HUDEP-2 (cell line): ENCODE measurements at regions not wholly inside any gene's neighbourhood (a gene's known extent, or its start where the extent isn't known, plus 50 kb on each side); places are given as distances from the start of the nearest gene placed in this dataset.
A peak's percentile ranks its signal among the peaks of the same experiment; 100 is the strongest.

Experiments
- DNase-seq, 76 experiments: peaks; one replicate each; lab custom pipeline; 2025; ENCODE audit not compliant: unreplicated experiment in 76 of 76; lab: John Stamatoyannopoulos, UW

- no peak for DNase-seq
Observed at GRCh38 chr12:93275589-93275988, 102.1 kb upstream of the NUDT4 start.

- DNase-seq: no peak
Observed at GRCh38 chr12:93279565-93280412, 97.9 kb upstream of the NUDT4 start.

DNA sequence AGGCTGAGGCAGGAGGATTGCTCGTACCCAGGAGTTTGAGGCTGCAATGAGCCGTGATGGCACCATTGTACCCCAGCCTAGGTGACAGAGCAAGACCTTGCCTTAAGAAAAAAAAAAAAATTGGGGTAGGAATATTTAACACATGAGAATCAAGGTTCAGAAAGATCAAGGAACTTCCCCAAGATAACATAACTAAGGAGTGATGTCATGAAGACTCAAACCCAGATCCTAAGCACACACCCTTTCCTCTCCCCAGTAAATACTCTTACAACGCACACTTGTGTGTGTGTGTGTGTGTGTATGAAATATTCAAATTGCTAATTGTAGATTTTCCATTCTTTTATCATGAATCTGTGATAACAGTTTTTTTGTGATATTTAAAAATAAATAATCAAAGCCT, 90.6 kb upstream of the NUDT4 start:
- DNase-seq: no peak

DNA sequence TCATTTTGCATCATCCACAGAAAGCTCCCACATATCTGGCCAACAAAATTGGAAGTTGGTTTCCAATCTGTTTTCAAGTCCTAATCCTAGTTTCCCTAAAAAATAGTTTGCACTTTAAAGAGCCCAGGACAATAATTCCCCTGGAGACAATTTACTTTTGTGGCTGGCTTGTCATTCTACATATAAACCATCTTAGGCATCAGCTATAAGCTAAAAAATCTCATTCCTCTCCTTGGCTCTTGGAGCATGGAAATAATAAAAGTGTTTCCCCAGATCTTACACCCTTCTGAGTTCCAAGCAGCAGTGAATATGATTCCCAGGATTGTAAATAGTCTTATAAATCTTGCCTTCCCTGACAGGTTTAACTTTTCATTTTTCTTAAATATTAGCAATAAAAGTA, 89.1 kb upstream of the NUDT4 start:
- no peak for DNase-seq

GRCh38 chr12:93290391-93290790, 87.3 kb upstream of the NUDT4 start:
- DNase-seq: peak in 1 of 76 experiments; percentile 6

DNA sequence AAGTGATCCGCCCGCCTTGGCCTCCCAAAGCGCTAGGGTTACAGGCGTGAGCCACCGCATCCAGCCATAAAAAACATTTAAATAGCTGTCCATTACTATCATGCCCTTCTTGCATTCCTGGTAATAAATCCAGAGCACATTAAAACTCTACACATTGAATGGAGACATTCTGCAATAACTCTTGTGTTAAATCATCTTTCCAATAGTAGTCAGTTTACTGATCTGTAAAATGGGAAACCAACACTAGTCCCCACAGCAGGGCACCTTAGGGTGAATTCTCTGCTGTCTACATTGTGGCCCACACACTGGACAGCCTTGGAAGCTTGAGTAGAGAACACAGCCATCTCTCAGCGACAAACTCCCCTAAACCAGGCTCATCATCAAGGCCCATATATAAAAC, 85.5 kb upstream of the NUDT4 start:
- DNase-seq: no peak

DNA sequence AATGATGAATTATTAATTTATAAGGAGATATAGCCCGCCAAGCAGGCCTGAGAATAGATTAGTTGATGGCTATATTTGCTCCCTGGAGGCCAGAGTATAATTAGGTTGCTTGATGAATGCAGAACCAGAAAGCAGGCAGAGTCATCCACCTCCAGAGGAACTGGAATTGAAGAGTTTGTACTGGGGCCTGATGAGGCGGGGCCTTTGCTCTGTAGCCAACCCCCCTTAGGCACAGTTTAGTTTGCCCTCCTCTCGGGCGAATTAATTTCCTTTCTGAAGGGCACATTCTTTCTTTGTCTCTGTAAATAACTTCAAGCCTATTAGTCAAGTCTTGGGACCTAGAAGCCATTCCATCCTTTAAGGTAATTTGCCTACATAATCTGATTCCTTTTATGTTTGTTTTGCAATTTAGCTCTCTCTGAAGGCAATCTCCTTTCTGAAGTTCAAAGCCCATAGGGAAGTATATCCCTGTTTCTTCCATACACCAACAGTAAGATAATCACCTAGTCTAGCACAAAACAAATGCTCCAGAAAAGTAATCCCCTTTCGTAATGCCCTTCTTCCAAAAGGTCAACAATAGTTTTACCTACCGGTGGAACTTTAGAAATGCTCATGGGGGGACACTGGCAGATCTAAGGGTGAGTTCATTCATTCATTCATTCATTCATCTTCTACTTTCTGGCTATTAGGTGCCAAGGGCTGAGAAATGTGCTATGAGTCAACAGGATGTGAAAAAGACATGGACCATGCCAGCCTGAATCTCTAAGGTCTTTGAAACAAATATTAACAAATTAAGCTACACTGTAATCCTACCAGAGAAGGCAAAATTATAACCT, 84.8 kb upstream of the NUDT4 start:
- no peak for DNase-seq

GRCh38 chr12:93297032-93297431, 80.7 kb upstream of the NUDT4 start:
- no peak for DNase-seq

DNA sequence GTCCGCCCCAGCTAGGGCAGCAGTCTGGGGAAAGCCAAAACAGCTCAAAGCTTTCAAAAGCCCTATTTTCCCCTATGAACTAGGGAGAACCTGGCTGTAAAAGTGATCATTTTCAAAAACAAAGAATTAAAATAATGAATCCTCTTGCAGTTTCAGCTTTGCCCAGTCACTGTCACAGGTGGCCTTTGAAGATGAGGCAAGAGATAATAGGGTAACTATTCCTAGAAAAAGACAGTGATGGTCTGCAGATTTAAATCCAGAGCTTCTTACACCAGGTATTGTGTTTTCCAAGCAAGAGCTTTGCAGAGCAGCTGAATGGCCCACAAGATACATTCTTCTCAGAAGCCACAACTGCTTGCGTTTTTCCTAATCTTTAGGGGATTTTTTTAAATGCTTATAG, 80.2 kb upstream of the NUDT4 start:
- no peak for DNase-seq

DNA sequence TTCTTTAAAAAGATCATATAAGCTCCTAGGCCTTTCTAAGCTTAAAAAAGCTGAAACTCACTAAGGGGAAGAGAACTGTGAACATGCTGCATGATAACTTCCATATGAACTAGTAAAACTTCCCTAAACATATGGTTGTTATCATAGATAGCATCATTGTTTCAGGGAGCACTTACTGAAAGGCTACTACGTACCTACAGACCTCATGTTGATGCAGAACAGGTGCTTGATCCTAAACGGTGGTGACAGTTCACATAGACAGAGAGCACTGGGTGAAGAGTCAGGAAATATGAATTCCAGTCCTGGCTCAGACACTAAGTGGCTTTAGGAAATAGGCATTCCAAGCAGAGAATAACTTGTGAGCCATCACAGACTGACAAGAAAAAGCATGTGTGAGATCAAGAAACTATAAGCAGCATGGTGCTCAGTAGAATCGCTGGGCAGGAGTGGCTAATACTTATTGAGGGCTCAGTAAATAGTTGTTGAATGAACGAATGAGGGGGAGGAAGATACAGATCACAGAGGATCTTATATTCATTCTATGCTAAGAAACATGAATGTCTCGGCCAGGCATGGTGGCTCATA, 78.4 kb upstream of the NUDT4 start:
- no peak for DNase-seq

DNA sequence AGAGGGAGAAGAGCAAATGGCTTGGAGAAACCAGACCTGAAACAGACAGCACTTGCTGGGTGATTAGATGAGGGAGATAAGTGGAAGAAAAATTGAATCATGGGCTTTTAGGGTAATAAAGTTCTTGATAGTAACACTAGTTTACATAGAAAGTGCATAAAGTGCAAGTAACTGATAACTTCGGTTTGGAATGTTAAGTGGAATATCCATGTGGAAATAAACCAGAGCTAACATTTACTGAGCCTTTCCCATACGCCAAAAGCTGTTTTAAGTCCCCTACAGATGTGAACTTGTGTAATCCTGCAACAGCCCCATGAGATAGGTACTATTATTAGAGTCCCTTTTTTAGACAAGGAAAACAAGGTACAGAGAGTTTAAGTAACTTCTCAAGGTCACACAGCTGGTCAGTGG, 77.1 kb upstream of the NUDT4 start:
- no peak for DNase-seq

- peak in 5 of 76 experiments; percentile 24 to 62 (median 43) for DNase-seq
Observed at GRCh38 chr12:93302331-93303229, 75.1 kb upstream of the NUDT4 start.

DNA sequence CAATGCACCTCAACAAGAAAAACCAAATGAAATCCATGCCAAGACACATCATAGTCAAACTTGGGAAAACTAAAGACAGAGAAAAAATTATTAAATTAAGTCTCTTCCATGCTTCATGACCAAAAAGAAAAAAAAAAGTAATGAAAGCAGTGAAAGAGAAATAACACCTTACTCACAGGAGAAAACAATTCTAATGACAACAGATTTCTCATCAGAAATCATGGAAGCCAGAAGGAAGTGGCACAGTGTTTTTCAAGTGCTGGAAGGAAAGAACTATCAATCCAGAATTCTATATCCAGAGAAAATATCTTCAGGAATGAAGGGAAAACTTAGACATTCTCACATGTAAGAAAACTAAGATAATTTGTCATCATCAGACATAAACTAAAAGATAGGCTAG, 71.1 kb upstream of the NUDT4 start:
- DNase-seq: no peak

- DNase-seq: no peak
Observed at GRCh38 chr12:93308281-93308680, 69.4 kb upstream of the NUDT4 start.

DNA sequence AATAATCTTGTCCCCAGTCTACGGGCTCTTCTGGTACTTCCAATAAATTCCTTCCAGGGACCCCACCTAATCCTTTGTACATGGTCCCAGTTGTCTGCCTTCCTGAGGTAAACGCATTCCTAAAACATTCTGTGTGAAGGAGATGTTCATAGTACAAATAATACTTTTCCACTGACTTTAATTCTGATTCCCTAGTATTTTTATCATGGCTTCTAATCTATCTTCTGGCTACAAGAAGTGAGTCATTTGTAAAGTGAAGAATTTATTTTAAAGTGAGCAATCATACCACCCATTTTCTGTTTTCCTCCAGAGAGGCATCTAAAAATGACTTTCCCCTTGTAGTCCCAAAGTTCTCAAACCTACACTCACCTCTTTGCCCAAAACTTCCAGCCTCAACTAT, 65.9 kb upstream of the NUDT4 start:
- DNase-seq: no peak

- no peak for DNase-seq
Observed at GRCh38 chr12:93314177-93314497, 63.6 kb upstream of the NUDT4 start.

GRCh38 chr12:93315385-93315906, 62.3 kb upstream of the NUDT4 start:
- DNase-seq: peak in 3 of 76 experiments; percentile 12 to 44 (median 12)

GRCh38 chr12:93315907-93316622, 61.7 kb upstream of the NUDT4 start:
- DNase-seq: peak in 73 of 76 experiments; percentile 14 to 96 (median 70)

DNA sequence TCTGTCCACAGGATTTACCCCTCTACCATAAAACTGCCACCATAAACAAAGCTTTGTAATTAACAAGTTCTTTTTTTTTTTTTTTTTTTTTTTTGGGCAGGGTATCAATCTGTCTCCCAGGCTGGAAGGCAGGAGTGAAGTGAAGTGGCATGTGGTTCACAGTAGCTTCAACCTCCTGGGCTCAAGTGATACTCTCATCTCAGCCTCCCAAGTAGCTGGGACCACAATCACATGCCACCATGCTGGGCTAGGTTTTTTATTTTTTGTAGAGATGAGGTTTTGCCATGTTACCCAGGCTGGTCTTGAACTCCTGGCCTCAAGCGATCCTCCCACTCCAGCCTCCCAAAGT, 61.1 kb upstream of the NUDT4 start:
- DNase-seq: peak in 27 of 76 experiments; percentile 14 to 74 (median 42)

DNA sequence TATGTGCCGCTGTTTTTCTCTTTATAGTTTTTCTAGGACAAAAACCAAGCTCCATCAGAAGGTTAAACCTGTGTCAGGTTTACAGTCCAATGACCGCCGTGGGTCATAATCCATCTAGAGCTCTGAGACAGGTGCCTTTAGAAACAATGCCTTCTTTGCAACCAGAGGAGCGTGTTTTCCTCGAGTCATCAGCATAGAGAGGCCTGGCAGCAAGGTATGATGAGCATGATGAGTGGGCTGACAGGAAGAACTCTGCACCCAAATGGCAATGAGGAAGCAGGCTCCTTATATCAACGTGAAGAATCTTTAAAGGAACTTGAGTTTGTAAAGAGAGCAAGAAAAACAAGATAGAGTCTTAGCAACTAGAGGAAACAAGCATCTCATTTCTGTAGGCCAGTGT, 60.5 kb upstream of the NUDT4 start:
- DNase-seq: peak in 14 of 76 experiments; percentile 4 to 38 (median 22)
